GM12873 (cell line): ENCODE measurements at regions not wholly inside any gene's neighbourhood (a gene's known extent, or its start where the extent isn't known, plus 50 kb on each side); places are given as distances from the start of the nearest gene placed in this dataset.

ENCODE experiments used
- TF ChIP-seq, protein P1 (sequence below): IDR thresholded peaks from 2 replicates; pipeline ENCODE4 v1.5.1; 2012; ENCODE audit warnings: low read depth, mild to moderate bottlenecking, moderate library complexity, low read length, control low read depth; ENCODE audit not compliant: insufficient read depth; ENCODE audit errors: missing control alignments

DNA sequence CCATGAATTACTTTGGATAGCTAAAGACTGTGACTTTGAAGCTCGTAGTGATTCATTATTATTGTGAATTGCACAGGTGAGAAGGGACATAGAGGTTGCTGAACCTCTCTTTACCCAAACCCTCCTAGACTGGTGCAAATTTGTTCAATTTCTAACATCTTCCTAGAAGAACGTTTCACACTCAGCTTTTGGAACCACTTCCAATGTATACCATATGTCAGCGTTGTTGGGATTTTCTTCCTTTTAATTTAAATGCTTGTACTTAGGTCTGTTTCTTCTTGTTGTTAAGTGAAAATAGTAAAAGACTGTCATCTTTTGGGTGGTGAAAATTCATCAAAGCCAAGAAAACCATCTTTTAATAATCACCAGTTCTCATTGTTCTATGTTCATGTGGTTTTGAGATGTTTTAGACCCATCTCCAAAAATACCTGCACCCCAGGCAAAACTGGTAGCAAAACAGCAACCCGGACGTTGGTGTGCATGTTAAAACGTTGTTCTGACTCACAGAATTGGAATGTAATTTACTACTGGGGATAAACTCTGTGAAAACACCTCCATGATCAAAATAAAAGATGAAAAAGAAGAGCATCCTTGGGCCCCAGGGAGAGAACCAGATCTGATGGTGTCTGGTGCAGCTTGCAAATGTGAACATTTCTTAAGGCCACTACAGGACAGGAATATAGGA is 238.3 kb downstream of the NPR3 start:
- TF ChIP-seq, protein P1, sequence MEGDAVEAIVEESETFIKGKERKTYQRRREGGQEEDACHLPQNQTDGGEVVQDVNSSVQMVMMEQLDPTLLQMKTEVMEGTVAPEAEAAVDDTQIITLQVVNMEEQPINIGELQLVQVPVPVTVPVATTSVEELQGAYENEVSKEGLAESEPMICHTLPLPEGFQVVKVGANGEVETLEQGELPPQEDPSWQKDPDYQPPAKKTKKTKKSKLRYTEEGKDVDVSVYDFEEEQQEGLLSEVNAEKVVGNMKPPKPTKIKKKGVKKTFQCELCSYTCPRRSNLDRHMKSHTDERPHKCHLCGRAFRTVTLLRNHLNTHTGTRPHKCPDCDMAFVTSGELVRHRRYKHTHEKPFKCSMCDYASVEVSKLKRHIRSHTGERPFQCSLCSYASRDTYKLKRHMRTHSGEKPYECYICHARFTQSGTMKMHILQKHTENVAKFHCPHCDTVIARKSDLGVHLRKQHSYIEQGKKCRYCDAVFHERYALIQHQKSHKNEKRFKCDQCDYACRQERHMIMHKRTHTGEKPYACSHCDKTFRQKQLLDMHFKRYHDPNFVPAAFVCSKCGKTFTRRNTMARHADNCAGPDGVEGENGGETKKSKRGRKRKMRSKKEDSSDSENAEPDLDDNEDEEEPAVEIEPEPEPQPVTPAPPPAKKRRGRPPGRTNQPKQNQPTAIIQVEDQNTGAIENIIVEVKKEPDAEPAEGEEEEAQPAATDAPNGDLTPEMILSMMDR = no peak

DNA sequence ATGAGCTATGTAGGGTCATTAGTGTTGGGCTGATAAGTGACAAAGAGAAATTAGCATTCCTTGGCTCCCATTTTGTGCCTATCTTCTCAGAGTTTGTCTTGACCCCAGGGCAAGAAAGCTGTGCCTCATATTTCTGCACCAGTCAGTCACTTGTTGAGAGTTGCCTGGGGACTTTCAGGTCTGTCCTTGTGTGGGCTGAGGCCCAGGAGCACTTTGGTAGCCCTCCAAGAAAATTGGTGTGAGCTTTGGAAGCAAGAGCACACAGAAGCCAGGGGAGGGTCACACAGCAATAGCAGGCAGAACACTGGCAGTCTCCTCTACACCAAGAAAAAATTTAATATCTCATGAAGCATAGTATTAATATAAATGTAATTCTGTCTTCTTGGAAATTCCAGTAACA is 239.9 kb downstream of the NPR3 start:
- TF ChIP-seq, protein P1 = no peak

DNA sequence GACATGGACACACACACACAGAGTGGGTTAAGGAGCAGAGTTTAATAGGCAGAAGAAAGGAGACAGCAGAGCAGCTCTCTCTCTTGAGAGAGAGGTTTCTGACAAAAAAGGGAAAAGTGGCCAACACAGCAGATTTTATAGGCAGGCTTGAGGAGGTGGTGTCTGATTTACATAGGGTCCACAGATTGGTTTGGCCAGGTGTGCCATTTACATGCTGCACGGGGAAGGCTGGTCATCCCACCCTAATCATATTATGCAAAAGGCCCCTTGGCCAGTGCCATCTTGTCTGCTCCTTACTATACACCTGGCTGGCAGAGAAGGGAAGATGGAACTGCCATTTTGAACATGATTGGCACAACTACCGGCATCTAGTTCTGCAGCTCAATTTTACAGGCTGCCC is 240.8 kb downstream of the NPR3 start:
- TF ChIP-seq, protein P1 = no peak

DNA sequence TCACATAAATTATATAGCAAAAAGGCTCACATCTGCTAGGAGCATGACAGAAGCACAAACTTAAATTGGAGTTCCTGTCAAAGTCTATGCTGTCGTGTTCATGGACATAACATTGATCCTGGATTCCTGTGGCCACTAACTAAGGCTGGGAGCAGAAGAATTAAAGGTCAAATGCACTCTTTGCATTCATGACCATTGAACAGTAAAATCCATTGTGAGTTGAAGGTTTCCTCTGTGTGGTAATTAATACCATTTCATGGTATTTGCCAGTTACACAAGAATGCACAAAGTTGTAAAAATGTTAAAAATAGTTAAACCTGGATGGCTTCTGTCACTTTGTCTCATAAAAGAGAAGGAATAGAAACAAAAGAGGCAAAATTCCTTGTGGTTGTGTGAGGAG is 242.6 kb downstream of the NPR3 start:
- TF ChIP-seq, protein P1 = no peak

- TF ChIP-seq, protein P1 = no peak
Observed at GRCh38 chr5:32955814-32956213, 244.7 kb downstream of the NPR3 start.

- TF ChIP-seq, protein P1 = no peak
Observed at GRCh38 chr5:32960340-32961058, 249.4 kb downstream of the NPR3 start.

GRCh38 chr5:32961059-32961415 is 249.9 kb downstream of the NPR3 start:
- TF ChIP-seq, protein P1 = no peak
